HCEC 1CT (cell line): ENCODE measurements at regions not wholly inside any gene's neighbourhood (a gene's known extent, or its start where the extent isn't known, plus 50 kb on each side); places are given as distances from the start of the nearest gene placed in this dataset.
"Not testable (repeated sequence)": the region's sequence is repeated elsewhere in the genome, so short reads cannot be mapped to it uniquely, and the experiment has no call there.

Source experiments
- DNase-seq: peaks from one replicate; pipeline ENCODE4 v3.0.0-alpha.2; 2017

DNA sequence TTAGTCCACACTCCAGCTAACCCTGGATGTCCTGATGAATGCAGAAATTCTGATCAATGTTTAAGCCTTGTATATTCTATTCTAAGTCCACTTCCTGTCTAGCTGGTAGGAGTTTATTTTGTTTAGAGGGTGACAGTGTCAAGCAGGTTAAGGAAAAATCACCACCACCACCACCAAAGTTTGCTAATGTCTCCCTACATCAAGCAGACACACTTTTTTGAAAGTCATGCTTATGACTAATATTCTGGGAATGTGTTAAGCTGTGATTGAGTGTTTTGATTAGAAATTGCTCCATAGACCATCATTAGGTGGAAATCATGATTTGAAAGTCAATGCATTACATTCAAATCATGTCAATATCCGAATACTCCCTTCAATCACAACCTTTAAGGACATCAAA is 1530.1 kb downstream of the MAT2B start:
- DNase-seq, result no peak

DNA sequence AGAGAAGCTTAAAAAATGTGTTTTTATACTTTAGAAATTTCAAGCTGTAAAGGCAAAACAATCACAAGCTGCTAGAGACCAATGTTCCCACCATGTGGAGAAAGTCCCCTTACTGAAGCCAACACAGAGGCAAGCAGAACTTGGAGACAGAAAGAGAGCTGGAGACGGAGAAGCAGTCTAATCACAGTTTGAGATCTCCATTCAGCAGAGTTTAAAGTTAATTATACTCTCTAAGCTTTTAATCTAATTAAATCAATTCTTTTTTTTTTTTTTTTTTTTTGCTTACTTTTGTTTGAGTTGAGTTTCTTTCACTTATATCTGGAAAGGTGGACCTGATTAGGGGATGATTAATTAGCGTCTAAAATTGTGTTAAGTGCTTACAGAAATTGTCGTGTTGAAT is 1534.3 kb downstream of the MAT2B start:
- DNase-seq, result no peak

DNA sequence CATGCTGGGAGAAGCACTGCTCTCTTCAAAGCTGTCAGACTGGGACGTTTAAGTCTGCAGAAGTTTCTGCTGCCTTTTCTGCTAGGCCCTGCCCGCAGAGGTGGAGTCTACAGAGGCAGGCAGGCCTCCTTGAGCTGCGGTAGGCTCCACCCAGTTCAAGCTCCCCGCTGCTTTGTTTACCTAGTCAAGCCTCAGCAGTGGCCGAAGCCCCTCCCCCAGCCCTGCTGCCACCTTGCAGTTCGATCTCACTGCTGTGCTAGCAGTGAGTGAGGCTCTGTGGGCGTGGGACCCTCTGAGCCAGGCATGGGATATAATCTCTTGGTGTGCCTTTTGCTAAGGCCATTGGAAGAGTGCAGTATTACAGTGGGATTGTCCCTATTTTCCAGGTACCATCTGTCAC is 1540.5 kb downstream of the MAT2B start:
- DNase-seq, result not testable (repeated sequence)

DNA sequence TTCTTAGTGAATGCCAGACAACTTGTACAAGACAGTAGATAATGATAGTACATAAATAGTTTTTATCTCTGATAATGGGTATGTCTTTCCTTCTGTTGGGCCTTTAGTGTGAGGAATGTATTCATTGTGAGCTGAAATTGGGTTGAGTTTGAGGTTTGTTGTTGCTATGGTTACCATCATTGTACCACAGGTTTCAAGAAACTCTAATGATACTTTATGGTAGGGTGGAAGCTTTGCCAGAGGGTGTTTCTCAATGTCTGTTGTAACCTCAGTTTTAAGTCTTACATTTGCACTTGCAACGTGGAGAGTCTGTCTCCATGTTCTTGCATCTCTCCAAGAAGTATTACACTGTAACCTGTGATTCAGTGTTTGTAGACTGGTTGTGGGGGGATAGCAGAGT is 1550.1 kb downstream of the MAT2B start:
- no peak for DNase-seq

DNA sequence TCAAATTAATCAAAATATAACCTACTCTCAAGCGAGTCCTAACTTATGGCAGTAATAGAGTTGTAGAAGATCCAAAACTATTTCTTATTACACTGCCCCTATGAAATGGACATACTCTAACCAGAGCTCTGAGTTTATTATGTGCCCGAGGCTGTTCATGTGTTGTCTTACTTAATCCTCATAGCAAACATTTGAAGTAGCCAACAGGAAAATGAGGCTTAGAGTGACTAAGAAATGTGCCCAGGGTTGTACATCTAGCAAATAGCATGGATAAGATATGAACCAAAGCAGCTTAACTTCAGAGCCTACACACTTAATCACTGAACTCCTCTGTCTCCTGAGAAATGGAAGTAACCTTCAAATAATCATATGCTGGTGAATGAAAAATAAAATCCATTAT is 1551.7 kb downstream of the MAT2B start:
- no peak for DNase-seq

DNA sequence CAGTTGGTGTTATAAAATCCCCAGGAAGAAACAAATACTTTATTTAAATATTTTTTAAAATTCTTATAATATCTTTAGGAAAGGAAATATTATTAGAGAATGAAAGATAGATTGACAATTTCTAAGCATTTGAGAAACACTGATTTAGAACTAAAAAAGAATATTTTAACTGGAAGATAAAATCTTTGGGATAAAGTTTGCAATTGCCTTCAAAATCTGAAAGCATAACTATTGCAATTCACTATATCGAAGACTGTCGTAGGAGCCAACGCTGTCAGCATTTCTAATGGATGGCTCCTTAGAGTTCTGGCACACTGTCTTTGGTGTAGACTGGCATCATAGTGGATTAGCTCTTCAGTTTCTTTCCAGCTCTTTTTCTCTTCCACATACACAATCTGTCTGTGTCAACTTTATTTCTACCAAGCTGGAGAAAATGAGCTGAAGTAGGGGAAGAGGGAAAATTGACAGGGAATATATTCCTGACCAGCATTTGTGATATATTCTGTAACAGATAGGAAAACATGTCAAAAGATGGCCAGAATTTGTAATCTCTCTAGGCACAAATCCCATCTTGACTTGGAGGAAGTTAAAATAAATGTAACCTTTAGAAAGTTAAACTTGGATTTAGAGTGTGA is 1561.4 kb downstream of the MAT2B start:
- DNase-seq, result no peak

DNA sequence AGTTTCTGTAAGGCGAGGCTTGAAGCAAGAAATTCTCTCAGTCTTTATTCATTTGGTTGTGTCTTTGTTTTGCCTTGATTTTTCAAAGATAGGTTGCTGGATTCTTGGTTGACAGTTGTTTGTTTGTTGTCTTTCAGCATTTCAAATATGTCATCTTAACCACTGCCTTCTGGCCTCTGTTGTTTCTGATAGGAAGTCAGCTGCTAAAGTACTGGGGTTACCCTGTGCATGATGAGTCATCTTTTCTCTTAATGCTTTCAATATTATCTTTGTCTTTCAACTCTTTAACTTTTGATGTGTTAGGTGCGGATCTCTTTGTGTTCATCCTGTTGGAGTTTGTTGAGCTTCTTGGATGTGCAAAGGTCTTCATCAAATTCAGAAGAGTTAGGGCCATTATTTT is 1571.3 kb downstream of the MAT2B start:
- DNase-seq, result no peak

DNA sequence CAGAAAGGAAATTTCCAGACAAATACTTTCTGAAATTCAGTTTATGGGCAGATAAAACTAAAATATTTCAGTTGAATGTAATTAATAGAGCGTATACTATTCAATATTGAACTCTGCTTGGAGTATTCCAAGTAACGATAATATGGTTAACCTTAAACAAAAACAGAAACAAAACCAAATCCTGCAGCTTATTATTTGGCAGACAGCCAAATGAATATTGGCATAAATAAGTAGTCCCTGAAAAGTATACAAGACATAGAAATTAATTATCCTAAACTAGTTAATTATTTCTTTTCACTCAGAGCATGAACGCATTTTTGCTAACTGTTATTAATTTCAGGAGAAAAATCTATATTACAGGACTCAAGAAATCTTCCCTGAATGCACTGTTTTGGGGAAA is 1574.0 kb downstream of the MAT2B start:
- DNase-seq, result no peak

DNA sequence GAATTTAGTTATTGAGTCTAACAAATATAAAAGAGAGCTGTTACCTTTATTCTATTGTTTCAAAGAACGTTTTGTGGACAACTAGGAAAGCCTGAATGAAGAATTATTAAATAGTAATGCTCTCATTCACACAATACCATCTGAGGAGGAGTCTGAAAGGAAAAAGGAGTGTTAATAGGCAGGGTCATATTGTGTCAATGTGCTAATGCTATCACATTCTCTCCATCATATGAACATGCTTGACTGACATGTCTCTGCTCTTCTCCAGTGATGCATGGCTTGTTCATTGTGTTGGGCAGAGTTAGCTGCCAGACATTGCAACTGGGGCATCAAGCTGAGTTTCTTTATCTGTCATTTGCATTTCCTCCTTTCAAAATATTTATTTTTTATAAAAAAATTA is 1578.0 kb downstream of the MAT2B start:
- no peak for DNase-seq

DNA sequence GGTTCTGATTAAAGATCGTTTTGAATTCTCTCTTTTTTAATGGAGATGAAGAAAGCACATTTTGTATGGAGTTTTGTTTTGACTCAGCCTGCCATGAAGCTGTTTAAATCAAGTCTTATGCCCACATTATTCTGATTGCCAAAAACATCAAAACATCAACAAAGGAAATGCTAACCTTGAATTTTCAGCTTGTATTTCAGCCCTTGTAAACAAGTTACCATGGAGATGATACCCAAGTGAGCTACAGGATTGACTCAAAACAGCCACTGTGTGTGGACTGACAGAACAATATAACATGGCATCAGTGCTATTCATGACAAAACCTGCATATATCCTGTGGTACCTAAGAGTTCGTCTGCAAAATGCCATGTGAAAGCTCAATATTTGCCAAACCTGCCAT is 1581.0 kb downstream of the MAT2B start:
- DNase-seq, result no peak

DNA sequence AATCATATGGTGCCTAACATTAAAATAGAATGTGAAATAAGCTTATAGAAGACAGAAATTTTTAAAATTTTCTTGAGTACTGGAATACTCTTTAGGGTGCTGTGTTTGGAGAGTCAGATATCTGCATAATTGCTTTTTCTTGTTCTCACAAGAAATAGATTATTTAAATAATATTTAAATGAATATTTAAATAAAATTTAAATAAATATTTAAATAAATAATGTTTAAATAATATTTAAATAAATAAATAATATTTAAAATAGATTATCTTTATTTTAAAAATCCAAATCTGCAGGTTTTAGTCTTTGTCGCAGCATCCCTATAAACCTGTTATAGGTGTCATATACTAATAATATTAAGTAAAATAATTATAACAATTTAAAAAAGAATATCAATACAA is 1589.4 kb downstream of the MAT2B start:
- DNase-seq, result no peak

DNA sequence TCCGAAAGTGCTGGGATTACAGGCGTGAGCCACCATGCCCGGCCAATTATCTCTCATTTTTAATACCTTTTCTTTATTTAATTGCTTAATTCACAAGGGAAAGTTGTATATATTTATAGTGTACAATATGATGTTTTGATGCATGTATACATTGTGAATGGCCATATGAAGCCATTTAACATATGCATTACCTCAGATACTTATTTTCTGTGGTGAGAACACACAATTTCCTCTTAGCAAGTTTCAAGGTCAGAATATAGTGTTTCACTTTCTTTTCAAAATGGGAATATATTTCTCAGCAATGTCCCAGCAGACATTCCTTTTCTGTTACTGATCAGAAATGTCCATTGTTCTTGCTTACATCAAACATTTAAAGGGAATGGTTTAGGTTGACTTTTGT is 1596.3 kb downstream of the MAT2B start:
- DNase-seq, result no peak

DNA sequence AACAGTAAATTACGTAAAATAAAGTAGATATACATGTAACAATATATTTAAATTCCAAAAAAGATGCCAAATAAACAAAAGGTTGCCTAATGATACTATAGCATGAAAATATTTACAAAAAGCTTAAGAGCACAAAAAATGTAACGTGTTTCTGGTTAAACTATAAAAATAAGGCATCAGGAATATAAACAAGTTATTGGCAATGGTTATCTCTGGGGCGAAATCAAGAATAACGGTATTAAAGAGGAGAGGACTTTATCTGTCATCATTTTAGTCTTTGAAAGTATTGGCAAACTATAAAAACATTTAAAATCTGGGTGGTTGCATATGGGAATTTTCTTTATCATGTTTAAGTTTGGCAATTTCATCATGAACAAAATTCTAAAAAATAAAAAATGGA is 1599.2 kb downstream of the MAT2B start:
- DNase-seq, result no peak

DNA sequence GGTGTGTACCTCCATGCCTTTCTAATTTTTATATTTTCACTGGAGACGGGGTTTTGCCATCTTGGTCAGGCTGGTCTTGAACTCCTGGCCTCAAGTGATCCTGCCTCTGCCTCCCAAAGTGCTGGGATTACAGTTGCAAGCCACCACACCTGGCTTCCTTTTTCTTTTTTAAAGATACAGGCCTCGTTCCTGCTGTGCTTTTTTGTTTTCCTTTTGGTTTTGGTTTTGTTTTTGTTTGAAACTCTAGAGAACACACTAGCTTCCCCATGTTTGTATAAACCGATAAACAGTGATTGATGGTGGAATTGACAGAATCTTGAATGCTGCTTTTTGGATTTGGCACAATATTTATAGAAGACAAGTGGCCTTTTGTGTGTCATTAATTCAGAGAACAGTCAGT is 1603.4 kb downstream of the MAT2B start:
- no peak for DNase-seq

DNA sequence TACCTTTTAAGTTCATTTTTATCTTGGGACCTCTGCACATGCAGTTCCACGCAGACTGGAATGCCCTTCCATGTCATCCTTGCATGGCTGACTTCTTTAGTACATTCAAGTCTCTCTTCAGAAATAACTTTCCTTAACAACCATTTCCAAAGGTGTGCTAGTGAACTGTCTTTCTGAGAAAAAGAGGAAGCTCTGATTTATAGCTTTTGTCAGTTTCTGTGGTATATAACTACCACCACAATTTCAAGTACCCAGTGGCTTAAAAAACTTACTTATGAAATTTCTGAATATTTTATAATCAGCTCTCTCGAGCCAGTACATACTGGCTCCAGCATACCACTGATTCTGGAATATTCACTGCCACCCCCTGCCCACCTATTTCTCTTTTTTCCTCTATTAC is 1613.8 kb downstream of the MAT2B start:
- DNase-seq, result no peak

DNA sequence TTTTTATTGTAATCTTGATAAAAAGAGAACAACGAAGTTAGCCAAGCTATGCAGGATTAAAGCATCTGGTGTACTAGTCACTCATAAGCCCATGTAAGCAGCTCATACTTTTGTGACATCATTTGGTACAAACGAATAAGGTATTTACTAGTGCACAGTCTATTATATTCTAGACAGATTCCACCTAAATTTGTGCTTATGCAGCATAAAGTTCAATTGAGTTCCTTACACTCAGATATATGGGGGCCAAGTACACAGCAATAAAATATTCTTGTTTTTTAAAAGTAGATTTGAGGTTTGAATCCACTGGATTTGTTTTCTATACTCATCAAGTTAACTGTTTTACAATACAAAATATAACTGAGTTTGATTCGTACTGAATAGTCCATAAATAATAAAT is 1621.2 kb downstream of the MAT2B start:
- DNase-seq, result no peak

DNA sequence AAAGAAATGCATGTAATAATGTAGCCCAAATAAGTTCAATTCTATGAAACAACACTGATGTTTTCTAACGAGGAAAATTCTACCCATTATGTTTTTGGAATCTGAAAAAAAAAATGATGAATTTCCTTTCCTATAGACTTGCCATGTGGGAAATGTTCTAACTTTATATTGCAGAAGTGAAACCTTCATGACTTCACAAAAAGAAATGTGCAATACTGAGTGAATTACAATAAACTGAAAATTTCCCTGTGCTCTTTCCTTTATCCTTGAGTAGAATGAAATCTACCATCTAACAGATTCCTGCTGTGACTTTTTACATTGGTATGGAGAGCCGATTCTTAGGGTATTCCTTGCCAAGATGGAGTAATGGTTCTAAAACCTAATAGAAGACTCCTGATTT is 1622.5 kb downstream of the MAT2B start:
- no peak for DNase-seq

DNA sequence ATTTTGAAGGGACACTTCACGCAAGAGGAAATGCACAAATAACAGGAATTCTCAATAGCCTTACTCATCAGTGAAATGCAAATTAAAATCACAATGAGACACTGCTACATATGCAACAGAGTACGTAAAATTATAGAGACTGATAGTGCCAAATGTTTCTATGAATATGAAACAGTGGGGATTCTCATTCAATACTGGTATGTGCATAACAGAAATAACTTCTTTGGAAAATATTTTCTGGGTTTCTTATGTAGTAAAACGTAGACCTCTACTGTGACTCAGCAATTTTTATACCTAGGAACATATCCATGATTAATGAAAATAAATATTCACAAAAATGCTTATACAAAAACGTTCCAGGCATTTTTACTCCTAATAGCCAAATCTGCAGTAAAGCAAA is 1625.2 kb downstream of the MAT2B start:
- peak; percentile 31 for DNase-seq

DNA sequence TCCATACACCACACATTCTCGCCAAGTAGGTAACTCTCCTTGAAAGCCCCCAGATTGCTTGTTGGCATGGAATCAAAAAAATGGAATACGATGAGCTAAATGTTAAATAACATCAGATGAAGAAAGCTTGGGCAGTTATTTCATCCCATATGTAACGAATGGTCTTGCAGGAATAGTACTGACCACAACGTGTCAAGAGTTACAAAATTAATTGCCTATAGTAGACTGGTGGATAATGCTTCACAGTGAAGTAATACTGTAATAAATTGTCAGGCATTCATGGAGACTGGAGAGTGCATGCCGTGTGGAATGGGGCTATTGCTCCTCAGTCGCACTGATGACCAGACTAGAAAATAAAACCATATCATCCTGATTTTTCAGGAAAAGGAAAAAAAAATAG is 1628.7 kb downstream of the MAT2B start:
- DNase-seq, result no peak

DNA sequence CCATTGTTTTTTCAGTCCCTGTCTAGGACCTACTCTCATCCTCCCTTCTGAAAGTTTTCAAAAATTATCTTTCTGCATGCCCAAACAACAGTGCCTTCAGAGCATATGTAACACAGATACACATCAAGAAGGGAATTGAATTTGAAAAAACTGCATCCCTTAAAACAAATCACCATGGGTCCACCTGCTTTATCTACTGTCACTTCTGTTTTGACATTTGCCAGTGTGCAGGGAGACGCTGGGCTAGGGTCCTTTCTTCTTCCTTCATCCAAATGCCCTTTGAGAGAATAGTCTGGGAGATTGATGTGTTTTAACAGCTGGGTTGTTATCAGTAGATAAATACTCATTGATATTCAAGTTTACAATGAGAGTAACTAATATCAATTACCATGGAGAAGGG is 1630.1 kb downstream of the MAT2B start:
- no peak for DNase-seq

DNA sequence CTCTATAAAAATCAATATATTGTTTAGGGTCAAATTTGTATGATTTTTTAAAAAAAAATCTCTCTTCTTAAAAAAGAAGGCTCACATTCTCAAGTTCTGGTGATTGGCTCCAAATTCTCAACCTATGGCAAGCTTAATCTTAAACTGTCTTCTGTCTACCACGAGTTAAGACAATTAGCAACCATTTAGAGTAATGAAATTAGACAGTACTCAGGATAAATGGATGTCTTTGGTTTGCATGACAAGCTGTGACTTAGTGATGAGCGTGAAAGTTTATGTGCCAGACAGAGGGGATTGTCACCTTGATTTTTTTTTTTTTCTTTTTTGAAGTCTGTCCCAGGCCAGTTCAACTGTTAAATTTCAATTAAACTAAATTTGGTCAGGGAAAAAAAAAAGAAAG is 1632.3 kb downstream of the MAT2B start:
- no peak for DNase-seq

DNA sequence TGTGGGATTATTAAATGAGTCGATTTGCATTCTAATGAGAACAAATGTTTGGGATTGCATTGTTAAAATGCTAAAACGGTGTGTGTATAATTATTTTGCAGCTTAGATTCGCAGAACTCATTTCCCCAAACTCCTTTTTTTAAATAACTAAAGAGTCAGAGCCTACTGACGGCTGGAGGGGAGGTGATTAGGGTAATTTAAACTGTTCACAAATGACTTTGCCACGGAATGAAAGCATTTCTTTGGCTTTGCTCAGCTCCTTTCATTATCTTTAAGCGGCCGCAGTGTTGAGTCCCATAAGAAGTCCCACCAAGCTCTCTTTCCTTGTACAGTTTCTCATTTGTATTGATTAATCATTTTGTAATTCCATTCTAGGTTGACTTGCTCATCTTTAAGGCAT is 1632.8 kb downstream of the MAT2B start:
- peak; percentile 8 for DNase-seq

DNA sequence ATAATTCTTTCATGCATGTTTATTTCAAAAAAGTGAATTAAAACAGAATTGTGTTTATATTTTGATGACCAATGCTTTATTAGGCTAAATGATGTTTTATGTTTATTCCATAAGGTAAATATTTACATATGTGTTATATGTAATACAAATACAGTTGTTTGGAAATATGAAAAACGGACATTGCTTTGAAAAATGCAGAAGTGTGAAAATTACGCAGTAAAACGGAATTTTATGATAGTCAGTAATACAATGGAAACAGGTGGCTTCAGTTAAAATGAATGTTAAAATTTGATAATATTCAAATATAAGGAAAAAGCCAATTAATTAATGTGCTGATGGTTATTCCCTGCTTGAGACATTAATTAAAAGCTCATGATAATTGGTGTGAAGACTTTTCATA is 1633.8 kb downstream of the MAT2B start:
- no peak for DNase-seq

DNA sequence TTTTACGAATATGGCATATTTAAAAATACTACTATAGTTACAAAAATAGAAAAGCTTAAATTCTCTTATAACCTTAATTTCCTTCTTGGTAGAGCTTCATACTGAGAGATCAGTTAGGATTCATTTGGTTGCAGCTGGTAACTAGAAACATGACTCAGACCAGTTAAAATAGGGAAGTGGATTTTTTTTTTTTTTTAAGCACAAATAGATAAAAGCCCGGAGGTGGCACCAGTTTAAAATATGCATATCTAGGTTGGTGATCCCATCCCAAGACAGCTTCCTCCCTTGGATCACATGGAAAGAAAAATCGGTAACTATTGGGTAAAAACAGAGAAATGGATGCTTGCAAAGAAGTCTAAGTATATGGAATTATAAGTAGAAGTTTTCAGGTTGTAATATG is 1634.3 kb downstream of the MAT2B start:
- no peak for DNase-seq

DNA sequence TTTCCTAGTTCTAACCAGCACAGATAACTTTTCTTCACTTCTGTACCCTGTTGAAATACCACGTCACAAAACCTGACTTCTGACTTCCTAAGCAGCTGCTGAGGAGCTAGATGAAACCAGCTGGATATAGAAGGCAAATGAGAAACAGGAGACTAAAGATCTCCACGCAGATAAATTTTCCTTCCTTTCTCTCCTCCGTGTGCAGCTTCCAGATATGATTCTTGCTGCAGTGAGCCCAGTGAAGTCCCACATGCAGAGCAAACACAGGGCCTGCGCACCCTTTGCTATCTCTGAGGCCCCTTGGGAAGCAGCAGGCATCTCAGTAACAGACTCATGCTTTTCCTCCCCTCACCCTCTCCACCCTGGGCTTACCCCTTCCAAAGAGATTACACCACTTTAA is 1638.3 kb downstream of the MAT2B start:
- DNase-seq, result no peak

DNA sequence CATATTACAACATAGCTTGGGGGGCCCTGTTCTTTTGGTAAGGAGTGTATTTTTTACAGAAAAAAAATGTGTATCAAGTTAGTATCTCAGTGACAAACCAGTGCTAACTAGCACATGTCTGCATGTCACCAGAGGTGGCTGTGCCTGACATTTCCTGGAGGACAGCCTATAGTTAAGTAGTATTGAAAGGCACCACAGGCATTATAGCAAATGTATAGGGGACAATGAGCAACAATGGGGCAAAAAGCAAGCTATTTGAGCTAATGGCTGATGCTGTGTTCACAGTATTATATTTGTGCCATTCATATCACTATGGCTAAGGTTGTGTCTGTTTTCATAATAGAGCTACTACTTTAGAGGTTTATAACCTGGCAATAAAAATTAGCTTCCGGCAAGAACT is 1644.0 kb downstream of the MAT2B start:
- no peak for DNase-seq
